Right atrium auricular region (tissue), 2 donors: ENCODE measurements at regions not wholly inside any gene's neighbourhood (a gene's known extent, or its start where the extent isn't known, plus 50 kb on each side); places are given as distances from the start of the nearest gene placed in this dataset.

Experiments used
- DNase-seq: peaks from one replicate; pipeline ENCODE4 v3.0.0-alpha.2; 2019; ENCODE audit warnings: low spot score
- H3K27ac ChIP-seq, 2 donors: fragments of 200-600 bp; sonication (generic); 1 replicate in 1 of 2; 2 replicates in 1 of 2; pipeline ENCODE4 v1.5.1; 2016 to 2019
- H3K27me3 ChIP-seq, 2 donors: fragments of 200-600 bp; sonication (generic); one replicate each; pipeline versions ENCODE4 v1.5.1 to v1.6.0; 2017 to 2019
- H3K36me3 ChIP-seq: fragments of 200-600 bp; sonication (generic); one replicate; pipeline ENCODE4 v1.5.1; 2016
- H3K4me1 ChIP-seq, 2 donors: fragments of 200-600 bp; sonication (generic); one replicate each; pipeline versions ENCODE4 v1.5.1 to v1.6.0; 2017 to 2019
- H3K4me3 ChIP-seq, 2 donors: fragments of 200-600 bp; sonication (generic); 1 replicate in 1 of 2; 2 replicates in 1 of 2; pipeline ENCODE4 v1.5.1; 2017 to 2019; ENCODE audit warnings: mild to moderate bottlenecking in 1 of 2, moderate library complexity in 1 of 2
- H3K9me3 ChIP-seq, 2 donors: fragments of 200-600 bp; sonication (generic); one replicate each; pipeline ENCODE4 v1.5.1; 2019
- CTCF ChIP-seq, 2 donors: fragments of 200-600 bp; sonication (generic); IDR thresholded peaks; one replicate each; pipeline ENCODE4 v1.5.1; 2019; ENCODE audit warnings: antibody characterized with exemption in 2 of 2

GRCh38 chr1:195153107-195153506, 1455.1 kb downstream of the KCNT2 start:
- no peaks in the 10 kb centered on the region for H3K27me3 ChIP-seq
- no peaks in the 10 kb centered on the region for H3K9me3 ChIP-seq
- no peak overlapping the region for H3K4me3 ChIP-seq
- no peak for DNase-seq
- no peaks in the 10 kb centered on the region for H3K4me1 ChIP-seq
- H3K36me3 ChIP-seq, result no peaks in the 10 kb centered on the region
- no peak for TF ChIP-seq CTCF (IDR thresholded peaks at IDR 0.05)
- no peak overlapping the region for H3K27ac ChIP-seq

GRCh38 chr1:195150768-195151167, 1457.5 kb downstream of the KCNT2 start:
- no peak for TF ChIP-seq CTCF (IDR thresholded peaks at IDR 0.05)
- no peak for DNase-seq
- Histone ChIP-seq H3K4me3 (no peak overlapping the region), H3K36me3 (no peaks in the 10 kb centered on the region), H3K27ac (no peak overlapping the region), H3K4me1 (no peaks in the 10 kb centered on the region), H3K9me3 (no peaks in the 10 kb centered on the region), H3K27me3 (no peaks in the 10 kb centered on the region)

GRCh38 chr1:195141294-195141693, 1466.9 kb downstream of the KCNT2 start:
- DNase-seq, result no peak
- TF ChIP-seq CTCF (IDR thresholded peaks at IDR 0.05), result no peak
- Histone ChIP-seq H3K36me3 (no peaks in the 10 kb centered on the region), H3K4me1 (no peaks in the 10 kb centered on the region), H3K4me3 (no peak overlapping the region), H3K27ac (no peak overlapping the region), H3K9me3 (peaks cover 0 to 12% of the 10 kb centered on the region in 2 donors), H3K27me3 (no peaks in the 10 kb centered on the region)

- Histone ChIP-seq H3K4me1 (no peaks in the 10 kb centered on the region), H3K27ac (no peak overlapping the region), H3K4me3 (no peak overlapping the region), H3K27me3 (no peaks in the 10 kb centered on the region), H3K9me3 (no peaks in the 10 kb centered on the region), H3K36me3 (no peaks in the 10 kb centered on the region)
- TF ChIP-seq CTCF (IDR thresholded peaks at IDR 0.05), result no peak
- DNase-seq, result no peak
Measured at GRCh38 chr1:195130598-195130997, 1477.6 kb downstream of the KCNT2 start.

- DNase-seq, result no peak
- no peak for TF ChIP-seq CTCF (IDR thresholded peaks at IDR 0.05)
- H3K27me3 ChIP-seq, result no peaks in the 10 kb centered on the region
- H3K27ac ChIP-seq, result no peak overlapping the region
- H3K4me1 ChIP-seq, result no peaks in the 10 kb centered on the region
- no peaks in the 10 kb centered on the region for H3K36me3 ChIP-seq
- H3K9me3 ChIP-seq, result no peaks in the 10 kb centered on the region
- no peak overlapping the region for H3K4me3 ChIP-seq
Measured at GRCh38 chr1:195122497-195122896, 1485.7 kb downstream of the KCNT2 start.

- no peak overlapping the region for H3K27ac ChIP-seq
- H3K36me3 ChIP-seq, result no peaks in the 10 kb centered on the region
- H3K4me1 ChIP-seq, result no peaks in the 10 kb centered on the region
- TF ChIP-seq CTCF (IDR thresholded peaks at IDR 0.05), result no peak
- no peak overlapping the region for H3K4me3 ChIP-seq
- no peak for DNase-seq
- no peaks in the 10 kb centered on the region for H3K9me3 ChIP-seq
- H3K27me3 ChIP-seq, result no peaks in the 10 kb centered on the region
Measured at GRCh38 chr1:195113471-195113870, 1494.8 kb downstream of the KCNT2 start.
